GM18517 (cell line): ENCODE measurements at regions not wholly inside any gene's neighbourhood (a gene's known extent, or its start where the extent isn't known, plus 50 kb on each side); places are given as distances from the start of the nearest gene placed in this dataset.

Source experiments
- ATAC-seq: cut with Tn5 transposase; IDR thresholded peaks from one replicate; pipeline ENCODE4 v1.9.1; 2021; ENCODE audit warnings: mild to moderate bottlenecking, moderate library complexity; ENCODE audit not compliant: unreplicated experiment

GRCh38 chr18:37691162-37691561 lies 125.6 kb upstream of the CELF4 start:
- no peak for ATAC-seq

DNA sequence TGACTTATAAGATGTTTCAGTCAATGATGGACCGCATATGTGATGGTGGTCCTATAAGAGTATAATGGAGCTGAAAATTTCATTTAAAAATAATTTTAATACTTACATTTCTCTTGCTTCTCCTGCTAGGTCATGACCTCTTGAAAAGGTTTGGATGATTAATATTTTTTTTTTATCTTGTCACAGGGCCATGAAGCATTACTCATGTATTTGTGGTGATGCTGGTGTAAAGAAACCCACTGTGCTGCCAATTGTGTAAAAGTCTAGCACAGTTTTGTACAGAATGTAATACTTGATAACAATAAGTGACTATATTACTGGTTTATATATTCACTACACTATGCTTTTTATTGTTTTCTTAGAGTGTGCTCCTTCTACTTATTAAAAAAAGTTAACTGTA lies 124.2 kb upstream of the CELF4 start:
- no peak for ATAC-seq

DNA sequence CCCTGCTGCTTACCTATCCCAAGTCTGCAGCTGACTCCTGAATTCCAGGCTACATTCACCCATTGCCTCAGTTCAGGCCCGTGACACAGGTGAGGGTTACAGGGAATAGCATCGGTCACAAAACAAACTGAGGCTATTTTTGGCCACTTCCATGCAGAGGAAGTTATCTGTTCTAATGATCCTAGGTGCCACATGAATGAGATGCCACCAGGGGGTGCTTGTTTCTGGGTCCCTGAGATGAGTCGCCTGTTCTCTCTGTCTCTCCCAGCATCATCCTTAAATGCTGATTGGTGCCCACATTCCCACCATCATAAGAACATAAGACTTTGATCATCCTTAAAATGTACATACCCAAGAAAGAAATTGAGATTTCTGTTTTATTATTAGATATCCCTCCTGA lies 119.0 kb upstream of the CELF4 start:
- no peak for ATAC-seq

- ATAC-seq = no peak
Measured at GRCh38 chr18:37684183-37684582, 118.6 kb upstream of the CELF4 start.

- ATAC-seq = no peak
Measured at GRCh38 chr18:37680911-37681310, 115.3 kb upstream of the CELF4 start.

- ATAC-seq = no peak
Measured at GRCh38 chr18:37676276-37676675, 110.7 kb upstream of the CELF4 start.

DNA sequence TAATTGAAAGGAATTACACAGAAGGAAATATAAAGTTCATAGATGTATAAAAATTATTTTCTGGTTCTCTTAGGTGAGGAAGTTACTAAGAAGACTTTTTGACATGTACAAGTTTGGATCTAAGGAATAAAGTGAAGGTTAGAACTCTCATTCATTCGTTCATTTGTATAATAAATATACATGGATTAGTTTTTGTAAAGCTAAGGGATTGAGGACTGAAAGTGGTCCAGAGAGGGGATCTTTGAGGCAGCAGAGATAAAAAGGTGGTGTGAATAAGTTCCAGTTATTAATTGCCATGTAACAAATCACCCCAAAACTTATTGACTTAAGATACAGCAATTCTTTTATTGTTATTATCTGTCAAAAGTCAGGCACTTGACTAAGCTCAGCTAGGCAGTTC lies 110.1 kb upstream of the CELF4 start:
- ATAC-seq = no peak

DNA sequence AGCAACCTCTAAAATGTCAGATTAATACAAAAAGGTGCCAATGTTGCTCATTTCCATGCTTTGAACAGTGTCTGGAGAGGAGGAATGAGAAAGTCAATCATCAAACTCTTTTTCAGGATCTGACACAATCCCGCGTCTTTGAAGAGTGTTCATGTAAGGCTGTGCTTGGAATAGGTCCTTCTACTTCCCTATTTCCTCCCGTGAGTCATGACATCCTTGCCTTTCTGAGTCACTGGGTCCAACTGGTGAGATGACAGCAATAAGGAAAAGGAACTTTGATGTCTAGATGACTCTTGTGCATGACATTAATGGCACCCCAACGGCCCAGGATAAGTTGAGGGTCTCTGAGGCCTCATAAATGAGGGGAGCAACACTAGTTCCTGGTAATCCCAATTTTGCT lies 109.0 kb upstream of the CELF4 start:
- no peak for ATAC-seq

- ATAC-seq = no peak
Measured at GRCh38 chr18:37673671-37674070, 108.1 kb upstream of the CELF4 start.

- ATAC-seq = no peak
Measured at GRCh38 chr18:37672932-37673595, 107.5 kb upstream of the CELF4 start.

DNA sequence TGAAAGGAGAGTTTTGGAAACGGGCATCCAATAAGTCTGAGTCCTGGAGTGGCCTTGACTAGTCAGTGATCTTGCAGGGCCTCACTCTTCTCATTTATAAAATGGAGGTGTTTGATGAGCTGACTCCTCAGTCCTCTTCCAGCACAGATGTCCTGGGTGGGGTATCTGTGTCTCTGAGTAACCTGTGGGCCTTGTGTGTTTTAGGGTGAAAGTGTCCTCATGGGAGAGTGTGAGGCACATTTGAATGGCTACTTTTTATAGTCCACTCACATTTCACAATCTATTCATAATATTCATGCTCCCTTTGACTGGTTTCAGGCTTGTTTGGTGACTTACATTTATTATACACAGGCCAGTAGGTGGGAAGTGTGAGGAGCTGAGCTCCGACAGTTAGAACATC lies 106.4 kb upstream of the CELF4 start:
- ATAC-seq = no peak

- no peak for ATAC-seq
Measured at GRCh38 chr18:37671530-37671929, 105.9 kb upstream of the CELF4 start.

DNA sequence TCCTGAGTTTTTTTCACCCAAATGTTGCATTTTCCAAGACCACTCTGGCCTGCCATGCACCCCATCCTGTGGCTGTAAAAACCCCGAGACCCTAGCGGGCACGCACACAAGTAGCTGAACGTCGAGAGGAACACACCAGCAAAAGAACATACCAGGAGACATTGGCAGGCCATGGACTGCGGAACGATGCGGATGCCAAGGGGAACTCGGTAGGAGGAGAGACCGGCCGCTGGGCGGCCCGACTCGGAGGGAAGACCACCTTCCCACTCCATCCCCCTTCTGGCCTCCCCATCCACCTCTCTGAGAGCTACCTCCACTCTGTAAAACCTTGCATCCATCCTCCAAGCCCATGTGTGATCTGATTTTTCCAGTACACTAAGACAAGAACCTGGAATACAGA lies 105.5 kb upstream of the CELF4 start:
- no peak for ATAC-seq

DNA sequence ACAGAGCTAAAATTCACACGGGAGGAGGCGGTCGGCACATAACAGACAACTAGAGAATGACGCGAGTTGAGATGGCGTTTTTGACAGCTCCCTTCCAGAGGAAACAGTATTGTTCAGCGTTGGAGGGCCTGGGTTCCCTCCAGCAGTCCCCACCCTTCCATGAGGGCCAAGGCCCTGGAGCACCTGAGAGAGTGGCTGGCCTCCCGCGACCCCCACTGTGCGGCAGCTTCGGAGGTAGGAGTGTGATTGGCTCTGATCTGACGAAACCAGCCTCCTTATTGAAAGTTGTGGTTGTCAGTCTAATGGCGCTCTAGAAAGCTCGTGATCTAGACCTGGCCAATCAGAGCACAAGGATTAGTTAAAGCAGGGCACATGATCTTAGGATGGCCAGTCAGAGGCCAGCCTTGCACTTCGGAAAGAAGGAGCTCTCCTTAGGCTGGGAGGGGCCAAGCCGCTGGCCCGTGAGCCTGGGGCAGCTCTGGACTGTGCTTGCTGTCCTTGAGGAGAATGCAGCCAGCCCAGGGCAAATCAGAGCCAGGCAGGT lies 104.5 kb upstream of the CELF4 start:
- ATAC-seq = no peak

DNA sequence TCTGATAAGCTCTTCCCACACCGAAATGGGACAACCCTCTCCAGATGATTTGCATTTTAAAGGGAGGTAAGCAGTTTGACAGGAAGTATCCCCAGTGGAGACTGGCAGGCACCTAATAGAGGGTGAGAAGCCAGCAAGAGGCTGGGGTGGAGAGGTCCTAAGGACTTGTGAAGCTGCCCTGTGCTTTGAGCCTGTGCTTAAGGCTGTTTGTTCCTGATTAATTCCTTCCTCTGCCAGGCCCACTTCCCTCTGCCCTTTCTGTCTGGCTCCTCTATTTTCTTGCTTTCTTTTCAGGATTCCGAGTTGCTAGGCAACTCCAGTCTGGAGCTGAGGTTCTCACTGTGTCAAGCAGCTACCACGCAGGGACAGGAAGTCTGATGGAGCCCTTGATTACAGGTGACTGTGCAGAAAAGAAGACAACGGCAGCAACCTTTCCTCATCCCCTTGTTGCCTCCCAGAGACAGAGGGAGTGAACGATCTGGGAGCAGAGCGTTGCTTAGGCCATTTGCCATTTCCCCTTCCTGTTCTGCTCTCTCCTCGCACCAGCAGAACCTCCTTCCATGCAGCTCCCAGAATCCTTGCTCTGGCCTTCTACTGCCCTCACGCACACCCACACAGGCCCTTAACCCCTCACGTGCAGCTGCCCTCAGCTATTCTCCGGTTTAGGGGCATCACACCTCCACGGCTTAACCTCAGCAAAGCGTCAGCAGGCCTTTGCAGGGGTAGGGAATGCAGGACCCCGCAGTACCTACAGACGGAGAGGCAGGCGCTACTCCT lies 103.6 kb upstream of the CELF4 start:
- ATAC-seq = no peak

- no peak for ATAC-seq
Measured at GRCh38 chr18:37667836-37668235, 102.2 kb upstream of the CELF4 start.

- ATAC-seq = no peak
Measured at GRCh38 chr18:37666991-37667390, 101.4 kb upstream of the CELF4 start.

DNA sequence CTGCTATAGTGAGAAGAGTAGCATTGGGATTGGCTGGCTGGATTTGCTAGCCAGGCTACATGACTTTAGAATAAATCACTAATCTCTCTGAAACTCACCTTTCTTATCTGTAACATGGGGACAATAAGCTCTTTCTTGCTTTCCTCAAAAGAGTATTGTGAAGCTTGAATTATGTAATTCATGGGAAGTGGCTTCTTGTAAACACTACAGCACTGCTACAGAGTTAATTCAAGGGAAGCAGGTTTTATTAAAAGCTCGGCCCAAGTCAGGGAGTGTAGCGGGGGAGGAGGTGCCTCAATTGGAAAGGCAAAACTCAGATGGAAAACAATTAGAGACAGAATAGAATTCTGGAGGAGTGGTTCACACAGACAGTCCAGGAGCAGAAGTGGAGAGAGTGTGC lies 100.9 kb upstream of the CELF4 start:
- ATAC-seq = no peak

DNA sequence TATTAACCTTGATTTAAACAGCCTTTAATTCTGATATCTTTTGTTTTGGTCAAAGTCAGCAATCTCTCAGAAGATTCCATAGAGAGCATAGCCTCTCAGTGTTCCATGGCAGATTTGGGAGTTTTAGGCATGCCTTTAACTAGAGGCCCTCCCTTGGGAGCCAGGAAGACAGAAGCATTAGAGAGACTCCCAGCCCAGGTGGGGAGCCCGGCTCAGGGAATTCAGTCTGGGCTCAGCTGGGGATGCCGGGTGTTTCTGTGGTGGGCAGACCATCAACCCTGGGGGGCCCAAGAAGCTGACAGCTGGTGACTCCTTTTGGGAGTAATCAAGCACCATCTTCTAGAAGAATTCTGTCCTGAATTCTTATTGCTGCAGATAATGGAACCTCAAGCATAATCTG lies 99.7 kb upstream of the CELF4 start:
- ATAC-seq = no peak

DNA sequence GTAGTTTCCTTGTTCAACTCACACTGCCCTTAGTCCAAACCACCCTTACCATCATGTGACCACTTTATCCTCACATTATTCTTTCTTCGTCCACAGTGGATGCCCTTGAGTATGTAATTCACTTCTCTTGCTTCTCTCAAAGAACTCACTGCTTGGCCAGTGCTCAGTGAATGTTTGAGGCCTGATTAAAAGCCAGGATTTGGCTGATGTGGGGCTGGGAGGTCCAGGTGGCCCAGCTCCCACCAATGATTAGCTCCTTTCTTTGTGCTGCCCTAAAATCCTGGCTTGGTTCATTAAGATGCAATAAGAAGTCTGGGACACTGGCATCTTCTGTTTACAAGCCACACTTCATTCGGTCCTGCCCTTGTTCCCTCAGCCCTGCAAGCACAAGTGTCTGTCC lies 97.8 kb upstream of the CELF4 start:
- no peak for ATAC-seq

DNA sequence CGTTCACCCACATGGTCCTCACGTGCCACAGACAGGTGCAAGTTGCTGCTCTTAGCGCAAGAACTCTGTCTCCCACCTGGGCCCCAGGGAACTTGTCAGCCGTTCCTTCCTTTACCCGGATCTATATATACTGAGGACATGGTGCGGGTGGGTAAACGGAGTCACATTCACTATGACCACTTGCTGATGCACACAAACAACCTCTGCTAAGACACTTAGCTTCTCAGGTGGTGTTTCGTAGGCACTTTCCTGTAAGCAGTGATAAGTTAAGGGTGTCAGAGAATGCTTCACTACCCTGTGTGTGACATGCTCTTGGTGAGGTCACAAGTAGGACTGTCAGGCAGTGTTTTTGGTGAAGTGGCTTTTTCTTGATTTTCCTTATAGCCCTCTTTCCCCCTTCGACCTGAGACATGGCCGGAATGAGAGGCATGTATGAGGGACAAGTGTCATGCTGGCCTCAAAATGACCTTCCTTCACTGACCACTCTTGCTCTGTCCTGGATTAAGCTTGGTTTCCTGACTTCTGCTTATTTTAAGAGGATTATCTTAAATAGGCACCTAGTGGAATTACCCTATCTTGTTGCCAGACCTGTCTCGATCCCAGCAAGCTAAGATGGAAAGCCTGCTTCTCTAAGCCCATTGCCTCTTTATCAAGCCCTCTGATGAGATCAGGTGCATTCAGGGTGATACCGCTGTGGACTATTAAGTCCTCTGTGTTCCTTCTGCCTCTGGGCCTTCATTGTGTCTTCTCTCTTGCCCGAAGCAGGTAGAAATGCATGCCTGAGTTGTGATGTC lies 97.1 kb upstream of the CELF4 start:
- no peak for ATAC-seq

GRCh38 chr18:37662099-37662498 lies 96.5 kb upstream of the CELF4 start:
- ATAC-seq = no peak
